ENCODE measurements at regions not wholly inside any gene's neighbourhood (a gene's known extent, or its start where the extent isn't known, plus 50 kb on each side); places are given as distances from the start of the nearest gene placed in this dataset.

GRCh38 chr16:52837251-52837650 lies 215.4 kb downstream of the CHD9NB start:
- no peaks in the 10 kb centered on the region for H3K4me1 Mint-ChIP-seq
- H3K27ac Mint-ChIP-seq: no peak overlapping the region
- peaks cover 3% of the 10 kb centered on the region for H3K27me3 Mint-ChIP-seq
- no peaks in the 10 kb centered on the region for H3K9me3 Mint-ChIP-seq
- no peaks in the 10 kb centered on the region for H3K36me3 Mint-ChIP-seq
- H3K4me3 Mint-ChIP-seq: no peak overlapping the region

GRCh38 chr16:52834736-52835465 lies 217.8 kb downstream of the CHD9NB start:
- Mint-ChIP-seq H3K4me1 (no peaks in the 10 kb centered on the region), H3K27ac (no peak overlapping the region), H3K4me3 (no peak overlapping the region), H3K9me3 (no peaks in the 10 kb centered on the region), H3K36me3 (no peaks in the 10 kb centered on the region), H3K27me3 (no peaks in the 10 kb centered on the region)

GRCh38 chr16:52832771-52833170 lies 219.9 kb downstream of the CHD9NB start:
- Mint-ChIP-seq H3K27ac (no peak overlapping the region), H3K4me1 (no peaks in the 10 kb centered on the region), H3K36me3 (no peaks in the 10 kb centered on the region), H3K27me3 (no peaks in the 10 kb centered on the region), H3K9me3 (no peaks in the 10 kb centered on the region), H3K4me3 (no peak overlapping the region)

GRCh38 chr16:52827456-52827855 lies 225.2 kb downstream of the CHD9NB start:
- Mint-ChIP-seq H3K4me3 (no peak overlapping the region), H3K36me3 (no peaks in the 10 kb centered on the region), H3K9me3 (no peaks in the 10 kb centered on the region), H3K27me3 (no peaks in the 10 kb centered on the region), H3K4me1 (no peaks in the 10 kb centered on the region), H3K27ac (no peak overlapping the region)

- Mint-ChIP-seq H3K4me1 (no peaks in the 10 kb centered on the region), H3K9me3 (no peaks in the 10 kb centered on the region), H3K27ac (no peak overlapping the region), H3K36me3 (no peaks in the 10 kb centered on the region), H3K27me3 (no peaks in the 10 kb centered on the region), H3K4me3 (no peak overlapping the region)
These were observed 226.8 kb downstream of the CHD9NB start for GRCh38 chr16:52825892-52826291.

- Mint-ChIP-seq H3K9me3 (no peaks in the 10 kb centered on the region), H3K4me3 (no peak overlapping the region), H3K4me1 (no peaks in the 10 kb centered on the region), H3K36me3 (no peaks in the 10 kb centered on the region), H3K27me3 (no peaks in the 10 kb centered on the region), H3K27ac (no peak overlapping the region)
These were observed 232.9 kb downstream of the CHD9NB start for GRCh38 chr16:52819808-52820207.

GRCh38 chr16:52819405-52819804 lies 233.3 kb downstream of the CHD9NB start:
- H3K4me3 Mint-ChIP-seq: no peak overlapping the region
- no peaks in the 10 kb centered on the region for H3K36me3 Mint-ChIP-seq

GRCh38 chr16:52817696-52818095 lies 235.0 kb downstream of the CHD9NB start:
- Mint-ChIP-seq H3K9me3 (no peaks in the 10 kb centered on the region), H3K27me3 (no peaks in the 10 kb centered on the region), H3K27ac (no peak overlapping the region), H3K4me1 (no peaks in the 10 kb centered on the region), H3K36me3 (no peaks in the 10 kb centered on the region), H3K4me3 (no peak overlapping the region)

More at GRCh38 chr16:52819405-52819804, 233.3 kb downstream of the CHD9NB start:
- Mint-ChIP-seq H3K9me3 (no peaks in the 10 kb centered on the region), H3K27me3 (no peaks in the 10 kb centered on the region), H3K4me1 (no peaks in the 10 kb centered on the region), H3K27ac (no peak overlapping the region)

GRCh38 chr16:52816993-52817392 lies 235.7 kb downstream of the CHD9NB start:
- H3K27me3 Mint-ChIP-seq: no peaks in the 10 kb centered on the region
- H3K4me3 Mint-ChIP-seq: no peak overlapping the region

GRCh38 chr16:52812678-52813556 lies 239.8 kb downstream of the CHD9NB start:
- H3K36me3 Mint-ChIP-seq: no peaks in the 10 kb centered on the region
- no peaks in the 10 kb centered on the region for H3K9me3 Mint-ChIP-seq
- H3K4me3 Mint-ChIP-seq: no peak overlapping the region
- no peaks in the 10 kb centered on the region for H3K4me1 Mint-ChIP-seq
- no peaks in the 10 kb centered on the region for H3K27me3 Mint-ChIP-seq
- no peak overlapping the region for H3K27ac Mint-ChIP-seq

More at GRCh38 chr16:52816993-52817392, 235.7 kb downstream of the CHD9NB start:
- Mint-ChIP-seq H3K36me3 (no peaks in the 10 kb centered on the region), H3K27ac (no peak overlapping the region), H3K9me3 (no peaks in the 10 kb centered on the region), H3K4me1 (no peaks in the 10 kb centered on the region)

GRCh38 chr16:52805559-52806168 lies 247.0 kb downstream of the CHD9NB start:
- H3K36me3 Mint-ChIP-seq: no peaks in the 10 kb centered on the region
- peaks cover 9% of the 10 kb centered on the region for H3K9me3 Mint-ChIP-seq
- H3K27ac Mint-ChIP-seq: no peak overlapping the region
- no peaks in the 10 kb centered on the region for H3K4me1 Mint-ChIP-seq
- no peaks in the 10 kb centered on the region for H3K27me3 Mint-ChIP-seq
- H3K4me3 Mint-ChIP-seq: no peak overlapping the region

GRCh38 chr16:52800432-52800831 lies 252.3 kb downstream of the CHD9NB start:
- Mint-ChIP-seq H3K27me3 (no peaks in the 10 kb centered on the region), H3K4me1 (no peaks in the 10 kb centered on the region), H3K9me3 (peaks cover 13% of the 10 kb centered on the region), H3K36me3 (no peaks in the 10 kb centered on the region), H3K4me3 (no peak overlapping the region), H3K27ac (no peak overlapping the region)

GRCh38 chr16:52799149-52799548 lies 252.2 kb upstream of the TOX3 start:
- no peak overlapping the region for H3K4me3 Mint-ChIP-seq
- H3K27ac Mint-ChIP-seq: no peak overlapping the region
- no peaks in the 10 kb centered on the region for H3K36me3 Mint-ChIP-seq
- no peaks in the 10 kb centered on the region for H3K27me3 Mint-ChIP-seq
- no peaks in the 10 kb centered on the region for H3K4me1 Mint-ChIP-seq
- H3K9me3 Mint-ChIP-seq: peaks cover 7% of the 10 kb centered on the region

GRCh38 chr16:52787709-52788108 lies 240.8 kb upstream of the TOX3 start:
- H3K4me1 Mint-ChIP-seq: no peaks in the 10 kb centered on the region
- H3K9me3 Mint-ChIP-seq: no peaks in the 10 kb centered on the region

GRCh38 chr16:52786091-52786490 lies 239.1 kb upstream of the TOX3 start:
- Mint-ChIP-seq H3K9me3 (no peaks in the 10 kb centered on the region), H3K36me3 (no peaks in the 10 kb centered on the region), H3K27me3 (peaks cover 8% of the 10 kb centered on the region), H3K4me1 (no peaks in the 10 kb centered on the region), H3K4me3 (no peak overlapping the region), H3K27ac (no peak overlapping the region)

More at GRCh38 chr16:52787709-52788108, 240.8 kb upstream of the TOX3 start:
- Mint-ChIP-seq H3K27ac (no peak overlapping the region), H3K27me3 (peaks cover 3% of the 10 kb centered on the region), H3K36me3 (no peaks in the 10 kb centered on the region), H3K4me3 (no peak overlapping the region)

- no peak overlapping the region for H3K27ac Mint-ChIP-seq
- H3K4me1 Mint-ChIP-seq: no peaks in the 10 kb centered on the region
- no peak overlapping the region for H3K4me3 Mint-ChIP-seq
- peaks cover 8% of the 10 kb centered on the region for H3K27me3 Mint-ChIP-seq
- no peaks in the 10 kb centered on the region for H3K9me3 Mint-ChIP-seq
- no peaks in the 10 kb centered on the region for H3K36me3 Mint-ChIP-seq
These were observed 238.7 kb upstream of the TOX3 start for GRCh38 chr16:52785653-52786052.

Measured in activated naive CD4-positive, alpha-beta T cell treated with anti-CD3 and anti-CD28 coated beads, Interleukin-2, amount 50 U/mL, for 24 hours (primary cell).